ENCODE measurements at regions not wholly inside any gene's neighbourhood (a gene's known extent, or its start where the extent isn't known, plus 50 kb on each side); places are given as distances from the start of the nearest gene placed in this dataset.

DNA sequence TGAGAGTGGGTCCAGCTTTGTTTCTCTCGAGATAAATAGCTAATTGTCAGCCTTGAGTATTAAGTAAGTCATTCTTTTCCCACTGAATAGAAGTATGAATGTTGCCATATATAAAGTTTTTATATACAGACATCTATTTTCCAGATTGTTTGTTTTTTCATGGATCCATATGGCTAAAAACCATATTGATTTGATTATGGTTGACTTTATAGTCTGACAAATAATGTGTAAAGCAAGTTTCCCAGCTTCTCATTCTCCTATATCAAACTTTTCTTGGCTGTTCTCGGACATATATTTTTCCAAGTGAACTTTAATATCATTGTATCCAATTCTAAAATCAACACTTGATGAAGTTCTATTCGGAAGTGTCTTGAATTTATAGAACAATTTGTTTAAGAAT, 352.4 kb upstream of the MEOX2 start:
- no peaks in the 10 kb centered on the region for H3K9me3 ChIP-seq
- DNase-seq (no peak), ATAC-seq (no peak)
- intact Hi-C loops (cut with DNase I): no loop called here
- H3K27me3 ChIP-seq: no peaks in the 10 kb centered on the region
- TF ChIP-seq POLR2A (IDR thresholded peaks at IDR 0.05) (no peak), CTCF (IDR thresholded peaks at IDR 0.05) (no peak)
- H3K4me3 ChIP-seq: no peak overlapping the region
- H3K36me3 ChIP-seq (replicated peaks in 1 of 2; ENCODE audit: insufficient read depth in 1 of 2, low read depth in 2 of 2): no peaks in the 10 kb centered on the region
- no peaks in the 10 kb centered on the region for H3K4me1 ChIP-seq
- 59 to 62% methylated on average over 3 of the region's 3 CpGs for WGBS, 2 donors
- H3K27ac ChIP-seq: no peak overlapping the region

DNA sequence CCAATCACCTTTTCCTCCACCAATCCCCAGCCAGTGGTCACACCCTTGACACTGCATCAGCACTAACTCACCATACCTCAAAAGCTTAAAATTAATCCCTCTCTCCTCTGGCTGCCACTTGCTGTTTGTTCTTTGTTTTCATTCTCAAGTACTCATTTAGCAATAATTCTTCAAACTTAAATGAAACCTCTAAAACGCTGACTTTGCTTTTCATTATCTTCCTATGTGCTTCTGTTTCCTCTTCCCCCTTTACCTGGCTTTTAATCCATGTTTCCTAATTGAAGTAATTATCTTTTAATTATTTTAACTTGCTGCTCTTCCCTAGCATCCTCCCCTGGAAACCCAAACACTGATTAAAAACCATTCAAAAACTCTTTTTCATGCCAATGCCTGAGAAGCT, 348.9 kb upstream of the MEOX2 start:
- no peaks in the 10 kb centered on the region for H3K4me1 ChIP-seq
- TF ChIP-seq CTCF (IDR thresholded peaks at IDR 0.05): no peak
- H3K9me3 ChIP-seq: no peaks in the 10 kb centered on the region
- WGBS, 2 donors: 46 to 66% methylated on average over 1 of the region's 1 CpG
- no peak overlapping the region for H3K27ac ChIP-seq
- H3K27me3 ChIP-seq: no peaks in the 10 kb centered on the region
- H3K36me3 ChIP-seq (replicated peaks in 1 of 2; ENCODE audit: insufficient read depth in 1 of 2, low read depth in 2 of 2): no peaks in the 10 kb centered on the region
- intact Hi-C loops (cut with DNase I): no loop called here
- no peak for DNase-seq
- no peak overlapping the region for H3K4me3 ChIP-seq
- ATAC-seq: no peak

DNA sequence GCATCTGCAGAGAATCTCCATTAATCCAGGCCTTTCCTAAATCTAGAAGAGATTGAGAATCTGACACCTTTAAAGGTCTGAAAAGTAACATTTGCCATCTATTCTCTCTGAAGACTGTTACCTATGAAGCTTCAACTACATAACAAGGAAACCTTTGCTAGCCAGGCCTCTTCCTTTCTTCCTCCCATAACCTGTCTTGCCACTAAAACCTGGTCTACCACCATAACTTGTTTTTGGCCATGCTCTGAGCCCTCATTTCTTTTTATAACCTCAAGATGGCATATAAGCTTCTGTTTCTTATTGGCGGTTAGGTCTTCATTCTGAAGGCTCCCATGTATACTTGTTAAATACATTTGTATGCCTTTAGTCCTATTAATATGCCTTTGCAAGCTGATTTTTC, 348.4 kb upstream of the MEOX2 start:
- Histone ChIP-seq H3K4me1 (no peaks in the 10 kb centered on the region), H3K27ac (no peak overlapping the region), H3K36me3 (replicated peaks in 1 of 2; ENCODE audit: insufficient read depth in 1 of 2, low read depth in 2 of 2) (no peaks in the 10 kb centered on the region), H3K9me3 (no peaks in the 10 kb centered on the region), H3K4me3 (no peak overlapping the region), H3K27me3 (no peaks in the 10 kb centered on the region)
- ATAC-seq (no peak), DNase-seq (no peak)
- intact Hi-C loops (cut with DNase I): no loop called here
- WGBS, 2 donors: 95 to 100% methylated on average over 1 of the region's 1 CpG
- TF ChIP-seq POLR2A (IDR thresholded peaks at IDR 0.05) (no peak), CTCF (IDR thresholded peaks at IDR 0.05) (no peak)

DNA sequence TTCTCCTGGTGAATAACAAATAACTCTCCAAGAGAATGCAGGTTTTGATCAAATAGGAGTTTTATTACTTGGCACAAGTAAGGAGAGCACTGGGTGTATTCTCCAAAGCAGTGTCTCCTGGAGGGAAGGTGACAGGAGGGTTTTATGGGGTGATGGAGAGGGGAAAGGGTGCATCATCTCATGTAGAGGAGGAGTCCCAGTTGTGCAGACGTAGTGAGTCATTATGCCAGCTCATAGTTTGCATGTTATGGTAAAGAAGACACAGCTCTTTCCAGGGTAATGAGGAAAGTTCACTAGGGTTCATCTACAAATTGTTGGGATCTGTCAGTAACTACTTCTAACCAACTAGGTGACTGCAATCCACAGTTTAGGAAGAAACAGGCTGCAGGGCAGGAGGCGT, 347.9 kb upstream of the MEOX2 start:
- H3K4me3 ChIP-seq: no peak overlapping the region
- H3K36me3 ChIP-seq (replicated peaks in 1 of 2; ENCODE audit: insufficient read depth in 1 of 2, low read depth in 2 of 2): no peaks in the 10 kb centered on the region
- no peak for ATAC-seq
- no peaks in the 10 kb centered on the region for H3K4me1 ChIP-seq
- WGBS, 2 donors: 69 to 74% methylated on average over 2 of the region's 2 CpGs
- H3K9me3 ChIP-seq: no peaks in the 10 kb centered on the region
- intact Hi-C loops (cut with DNase I): no loop called here
- H3K27me3 ChIP-seq: no peaks in the 10 kb centered on the region
- DNase-seq: no peak
- no peak overlapping the region for H3K27ac ChIP-seq
- TF ChIP-seq CTCF (IDR thresholded peaks at IDR 0.05) (no peak), POLR2A (IDR thresholded peaks at IDR 0.05) (no peak)

DNA sequence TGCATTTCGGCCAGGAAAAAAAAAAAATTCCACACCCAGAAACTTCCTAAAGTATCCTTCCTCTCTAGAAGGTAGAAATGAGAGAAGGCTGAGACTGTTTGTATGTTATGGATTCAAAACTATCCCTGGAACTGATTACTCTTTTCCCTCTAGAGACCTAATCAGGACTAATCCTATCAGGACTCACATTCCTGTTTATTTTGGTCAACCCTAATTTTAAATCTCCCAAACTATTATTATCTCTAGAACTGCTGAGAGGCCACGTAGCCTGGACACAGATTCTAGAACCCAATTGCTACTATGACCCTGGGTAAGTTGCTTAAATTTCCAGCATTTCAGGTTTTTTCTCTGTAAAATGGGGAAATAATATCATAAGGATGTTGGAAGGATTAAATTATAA, 346.8 kb upstream of the MEOX2 start:
- Histone ChIP-seq H3K4me3 (no peak overlapping the region), H3K27ac (no peak overlapping the region), H3K9me3 (no peaks in the 10 kb centered on the region), H3K27me3 (no peaks in the 10 kb centered on the region), H3K4me1 (no peaks in the 10 kb centered on the region), H3K36me3 (replicated peaks in 1 of 2; ENCODE audit: insufficient read depth in 1 of 2, low read depth in 2 of 2) (no peaks in the 10 kb centered on the region)
- ATAC-seq (no peak), DNase-seq (no peak)
- intact Hi-C loops (cut with DNase I): no loop called here
- 57 to 74% methylated on average over 2 of the region's 2 CpGs for WGBS, 2 donors
- TF ChIP-seq POLR2A (IDR thresholded peaks at IDR 0.05) (no peak), CTCF (IDR thresholded peaks at IDR 0.05) (no peak)
